H1 (cell line): ENCODE measurements at regions not wholly inside any gene's neighbourhood (a gene's known extent, or its start where the extent isn't known, plus 50 kb on each side); places are given as distances from the start of the nearest gene placed in this dataset.

ENCODE experiments used
- CTCF ChIA-PET: fragments of 300-600 bp; sonication (Branson Sonifier 250); formaldehyde crosslinking; loops from one replicate; lab custom pipeline; 2021; ENCODE audit not compliant: partially characterized antibody; lab: Charles Lee
- POLR2A ChIA-PET: fragments of 300-600 bp; sonication (Branson Sonifier 250); formaldehyde crosslinking; loops from one replicate; lab custom pipeline; 2021; ENCODE audit warnings: inconsistent platforms; ENCODE audit not compliant: partially characterized antibody; lab: Charles Lee
- DNase-seq, 2 experiments: peaks; one replicate each; pipeline versions ENCODE4 v3.0.0 to v3.0.0-alpha.2; 2010 to 2022; ENCODE audit warnings: low spot score in 2 of 2, low read depth in 1 of 2, mixed read lengths in 1 of 2
- FAIRE-seq: peaks from 2 replicates; lab custom pipeline; 2011; peaks lifted over from hg19 to GRCh38; lab: Jason Lieb, UNC
- H2AFZ ChIP-seq: 2 replicates; pipeline ENCODE4 v1.8.1; 2012; ENCODE audit warnings: low read length, inconsistent platforms
- H2AK5ac ChIP-seq: 2 replicates; pipeline ENCODE4 v1.6.1; 2013; ENCODE audit warnings: low read depth, low read length
- H2BK120ac ChIP-seq: replicated peaks from 2 replicates; pipeline ENCODE3; 2013; ENCODE audit warnings: low read depth, low read length, inconsistent platforms
- H2BK12ac ChIP-seq: 2 replicates; pipeline ENCODE4 v1.6.1; 2013; ENCODE audit warnings: low read depth, low read length
- H2BK15ac ChIP-seq: 2 replicates; pipeline ENCODE4 v1.6.1; 2013; ENCODE audit warnings: low read length
- H2BK20ac ChIP-seq: 2 replicates; pipeline ENCODE4 v1.6.1; 2013; ENCODE audit warnings: low read length
- H2BK5ac ChIP-seq: 2 replicates; pipeline ENCODE4 v1.6.1; 2013; ENCODE audit warnings: low read depth, low read length
- H3K14ac ChIP-seq: 2 replicates; pipeline ENCODE4 v1.6.1; 2013; ENCODE audit warnings: inconsistent platforms; ENCODE audit not compliant: insufficient read length
- H3K18ac ChIP-seq: 2 replicates; pipeline ENCODE4 v1.6.1; 2013; ENCODE audit warnings: low read length; ENCODE audit errors: extremely low read depth
- H3K23ac ChIP-seq: 2 replicates; pipeline ENCODE4 v1.6.1; 2013; ENCODE audit warnings: inconsistent platforms; ENCODE audit not compliant: insufficient read length
- H3K23me2 ChIP-seq: 2 replicates; pipeline ENCODE4 v1.6.1; 2013; ENCODE audit warnings: low read depth, low read length
- H3K27ac ChIP-seq: 2 replicates; pipeline ENCODE4 v1.6.1; 2011; ENCODE audit warnings: low read depth, low read length, inconsistent platforms
- H3K27me3 ChIP-seq, 4 experiments: replicated peaks in 1 of 4; 1 replicate in 1 of 4; 2 replicates in 3 of 4; pipeline versions ENCODE4 v1.6.1 to v1.8.1; 2011 to 2013; ENCODE audit warnings: low read length in 3 of 4, mild to moderate bottlenecking in 3 of 4, inconsistent platforms in 2 of 4, mixed read lengths in 2 of 4, moderate library complexity in 1 of 4; ENCODE audit not compliant: control insufficient read depth in 3 of 4, insufficient read depth in 3 of 4; ENCODE audit errors: extremely low read depth in 1 of 4
- H3K36me3 ChIP-seq, 4 experiments: 2 replicates each; pipeline versions ENCODE4 v1.6.1 to v1.8.1; 2011 to 2013; ENCODE audit warnings: mild to moderate bottlenecking in 4 of 4, low read length in 3 of 4, moderate library complexity in 2 of 4, control low read depth in 1 of 4, inconsistent platforms in 1 of 4; ENCODE audit not compliant: insufficient read depth in 4 of 4, control insufficient read depth in 2 of 4
- H3K4ac ChIP-seq: replicated peaks from 2 replicates; pipeline ENCODE3; 2013; ENCODE audit warnings: low read length, low read depth, mixed read lengths, inconsistent platforms; ENCODE audit not compliant: insufficient read length
- H3K4me1 ChIP-seq, 4 experiments: replicated peaks in 1 of 4; 1 replicate in 1 of 4; 2 replicates in 3 of 4; pipeline versions ENCODE4 v1.6.1 to v1.8.1; 2011 to 2013; ENCODE audit warnings: low read length in 3 of 4, inconsistent platforms in 2 of 4, mixed read lengths in 1 of 4; ENCODE audit not compliant: insufficient read depth in 4 of 4, control insufficient read depth in 3 of 4
- H3K4me2 ChIP-seq, 2 experiments: 2 replicates each; pipeline versions ENCODE4 v1.6.1 to v1.8.1; 2011 to 2013; ENCODE audit warnings: low read depth in 2 of 2, low read length in 2 of 2, control low read depth in 1 of 2, inconsistent platforms in 1 of 2, mild to moderate bottlenecking in 1 of 2; ENCODE audit not compliant: insufficient read depth in 1 of 2
- H3K4me3 ChIP-seq, 4 experiments: fragments of 200-600, 300-600 bp in 1 of 4; sonication (generic), shearing (Covaris generic), sonication (Bioruptor Twin) in 1 of 4; 2 replicates each; pipeline versions ENCODE4 v1.5.1 to v1.8.1; 2011 to 2016; ENCODE audit warnings: low read length in 4 of 4, low read depth in 3 of 4, control low read depth in 2 of 4, inconsistent platforms in 2 of 4, mild to moderate bottlenecking in 2 of 4, mixed read lengths in 1 of 4, moderate library complexity in 1 of 4; ENCODE audit not compliant: insufficient read depth in 2 of 4; ENCODE audit errors: extremely low read depth in 1 of 4
- H3K56ac ChIP-seq: replicated peaks from 2 replicates; pipeline ENCODE3; 2013; ENCODE audit warnings: low read depth, mild to moderate bottlenecking, mixed read lengths, low read length, inconsistent platforms; ENCODE audit not compliant: insufficient read length
- H3K79me1 ChIP-seq: 2 replicates; pipeline ENCODE4 v1.6.1; 2013; ENCODE audit warnings: low read depth, low read length, control low read depth
- H3K79me2 ChIP-seq, 2 experiments: 2 replicates each; pipeline versions ENCODE4 v1.6.1 to v1.8.1; 2012 to 2013; ENCODE audit warnings: low read length in 2 of 2, mild to moderate bottlenecking in 2 of 2, inconsistent platforms in 1 of 2; ENCODE audit not compliant: insufficient read depth in 2 of 2, control insufficient read depth in 1 of 2
- H3K9ac ChIP-seq, 4 experiments: replicated peaks in 1 of 4; 1 replicate in 1 of 4; 2 replicates in 3 of 4; pipeline versions ENCODE4 v1.6.1 to v1.8.1; 2011 to 2013; ENCODE audit warnings: low read depth in 3 of 4, low read length in 3 of 4, control low read depth in 2 of 4, mild to moderate bottlenecking in 2 of 4, moderate library complexity in 2 of 4, inconsistent platforms in 1 of 4; ENCODE audit errors: extremely low read depth in 1 of 4
- H3K9me3 ChIP-seq, 2 experiments: 2 replicates each; pipeline versions ENCODE4 v1.6.1 to v1.8.1; 2012 to 2013; ENCODE audit warnings: mild to moderate bottlenecking in 2 of 2, moderate library complexity in 2 of 2, control low read depth in 1 of 2, inconsistent platforms in 1 of 2, low read depth in 1 of 2, low read length in 1 of 2, mixed read lengths in 1 of 2; ENCODE audit not compliant: insufficient read depth in 2 of 2
- H4K20me1 ChIP-seq, 2 experiments: replicated peaks in 1 of 2; 2 replicates each; pipeline versions ENCODE3 to v1.8.1; 2011 to 2013; ENCODE audit warnings: inconsistent platforms in 2 of 2, low read length in 2 of 2, mild to moderate bottlenecking in 1 of 2; ENCODE audit not compliant: insufficient read depth in 2 of 2, control insufficient read depth in 1 of 2
- H4K5ac ChIP-seq: 2 replicates; pipeline ENCODE4 v1.6.1; 2013; ENCODE audit warnings: low read length, low read depth, mixed read lengths, inconsistent platforms; ENCODE audit not compliant: insufficient read length
- H4K8ac ChIP-seq: 2 replicates; pipeline ENCODE4 v1.8.0; 2013; ENCODE audit warnings: mild to moderate bottlenecking, moderate library complexity, low read length, inconsistent platforms; ENCODE audit not compliant: insufficient read depth; ENCODE audit errors: extremely low read depth
- H4K91ac ChIP-seq: replicated peaks from 2 replicates; pipeline ENCODE3; 2013; ENCODE audit warnings: low read length, mixed read lengths, inconsistent platforms; ENCODE audit not compliant: insufficient read length
- GABPA ChIP-seq: IDR thresholded peaks from 2 replicates; pipeline ENCODE4 v1.6.1; 2011; ENCODE audit warnings: mild to moderate bottlenecking, low read length, moderate library complexity, borderline replicate concordance; ENCODE audit not compliant: insufficient read depth
- JUND ChIP-seq: IDR thresholded peaks from 2 replicates; pipeline ENCODE4 v1.6.1; 2011; ENCODE audit warnings: mild to moderate bottlenecking, improper control_type of control experiment, low read length
- POLR2A ChIP-seq, 2 experiments: IDR thresholded peaks; 1 replicate in 1 of 2; 2 replicates in 1 of 2; pipeline ENCODE4 v1.6.1; 2011; ENCODE audit warnings: low read depth in 2 of 2, low read length in 2 of 2, mild to moderate bottlenecking in 2 of 2; ENCODE audit errors: control extremely low read depth in 1 of 2
- SAP30 ChIP-seq: fragments of 300-600 bp; sonication (generic); IDR thresholded peaks from 2 replicates; pipeline ENCODE4 v1.7.1; 2012; ENCODE audit warnings: low read length, moderate library complexity, mild to moderate bottlenecking, inconsistent platforms; ENCODE audit not compliant: insufficient read depth, insufficient replicate concordance
- SUZ12 ChIP-seq: fragments of 200-600 bp; sonication (generic); IDR thresholded peaks from 2 replicates; pipeline ENCODE4 v1.6.1; 2012; ENCODE audit warnings: mild to moderate bottlenecking, inconsistent platforms, low read length, moderate library complexity, mixed read lengths
- WGBS, 2 experiments: shearing (Covaris generic) in 1 of 2; methylation state at CpG; one replicate each; pipeline versions ENCODE4 v1.1.6 to v1.1.7; 2013 to 2015; ENCODE audit warnings: low lambda C conversion rate in 2 of 2, mixed read lengths in 2 of 2, inconsistent platforms in 1 of 2, low coverage in 1 of 2, missing lambda C conversion rate in 1 of 2; ENCODE audit not compliant: insufficient replicate concordance in 2 of 2, insufficient coverage in 1 of 2, insufficient read length in 1 of 2; ENCODE audit errors: extremely low coverage in 1 of 2, missing lambda C conversion rate in 1 of 2; 5-methylcytosine and 5-hydroxymethylcytosine counted together

DNA sequence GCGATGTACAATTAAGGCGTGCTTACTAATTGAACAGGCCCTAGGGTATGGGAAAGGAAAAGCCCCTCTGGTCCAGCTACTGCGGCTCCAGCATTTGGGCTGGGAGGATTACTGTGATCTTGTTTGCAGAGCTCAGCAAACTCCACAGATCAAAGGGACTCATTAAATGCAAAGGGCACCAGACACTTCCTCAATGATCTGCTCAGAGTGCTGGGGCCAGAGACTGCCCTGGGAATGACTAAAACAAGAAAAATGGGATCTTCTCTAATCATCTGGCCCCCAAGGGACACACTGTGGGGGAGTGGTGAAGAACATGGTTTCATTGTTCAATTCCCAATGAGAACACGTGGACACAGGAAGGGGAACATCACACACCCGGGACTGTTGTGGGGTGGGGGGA, 85.0 kb downstream of the MARCHF4 start:
- Histone ChIP-seq H3K27ac (no peak overlapping the region), H3K23me2 (no peaks in the 10 kb centered on the region), H3K18ac (no peak overlapping the region), H2BK20ac (no peak overlapping the region), H3K14ac (no peak overlapping the region)
- CTCF ChIA-PET: interaction anchor here (1.1 to 4.2 kb wide), 6 partner anchors 11 to 121 kb away, joined by 3 to 23 read pairs (median 5); no protein-coding TSS in a partner anchor
- POLR2A ChIA-PET: interaction anchor here (1.1 to 1.5 kb wide), 3 partner anchors 10 to 133 kb away, joined by 3 to 8 read pairs (median 3); no protein-coding TSS in a partner anchor
- no peak for TF ChIP-seq POLR2A (IDR thresholded peaks at IDR 0.05; ENCODE audit: control extremely low read depth in 1 of 2, low read depth in 2 of 2, low read length in 2 of 2)
- TF ChIP-seq GABPA: no peak
- TF ChIP-seq JUND: no peak
- TF ChIP-seq SUZ12: no peak
- TF ChIP-seq SAP30: no peak
- TF ChIP-seq, all 59 proteins: peak for 0
- peaks cover 5 to 31% (median 13%) of the 10 kb centered on the region in 4 experiments for H3K4me1 ChIP-seq
- H3K27me3 ChIP-seq: no peaks in the 10 kb centered on the region
- H3K36me3 ChIP-seq: no peaks in the 10 kb centered on the region
- WGBS, 2 experiments: 84% methylated on average over 4 of the region's 5 CpGs; no CpG with 5 or more reads in 1 of the 2 experiments
- H4K8ac ChIP-seq: no peak overlapping the region
- no peak overlapping the region for H3K4me3 ChIP-seq
- H3K23ac ChIP-seq: no peak overlapping the region
- 0 out of 2 replicates have a peak overlapping the region, but pooled peaks have one; percentile 16 for H2AK5ac ChIP-seq
- no peaks in the 10 kb centered on the region for H3K9me3 ChIP-seq
- no peaks in the 10 kb centered on the region for H3K79me1 ChIP-seq
- FAIRE-seq (no peak), DNase-seq (no peak)
- H2AFZ ChIP-seq: no peak overlapping the region
- no peak overlapping the region for H2BK5ac ChIP-seq
- H3K56ac ChIP-seq: no peak overlapping the region
- no peak overlapping the region for H2BK15ac ChIP-seq
- no peak overlapping the region for H2BK120ac ChIP-seq
- no peak overlapping the region for H4K5ac ChIP-seq
- H4K91ac ChIP-seq: no peak overlapping the region
- H4K20me1 ChIP-seq: no peaks in the 10 kb centered on the region
- no peak overlapping the region for H3K9ac ChIP-seq
- H2BK12ac ChIP-seq: no peak overlapping the region
- no peak overlapping the region for H3K4ac ChIP-seq
- no peaks in the 10 kb centered on the region for H3K79me2 ChIP-seq
- no peak overlapping the region for H3K4me2 ChIP-seq
